HG03159 (cell line): ENCODE measurements at regions not wholly inside any gene's neighbourhood (a gene's known extent, or its start where the extent isn't known, plus 50 kb on each side); places are given as distances from the start of the nearest gene placed in this dataset.

ENCODE experiments used
- ATAC-seq: cut with Tn5 transposase; IDR thresholded peaks from one replicate; pipeline ENCODE4 v1.9.1; 2021; ENCODE audit warnings: mild to moderate bottlenecking, moderate library complexity; ENCODE audit not compliant: unreplicated experiment

- ATAC-seq, result no peak
These were observed 256.0 kb downstream of the BCL11A start for GRCh38 chr2:60297296-60298005.

DNA sequence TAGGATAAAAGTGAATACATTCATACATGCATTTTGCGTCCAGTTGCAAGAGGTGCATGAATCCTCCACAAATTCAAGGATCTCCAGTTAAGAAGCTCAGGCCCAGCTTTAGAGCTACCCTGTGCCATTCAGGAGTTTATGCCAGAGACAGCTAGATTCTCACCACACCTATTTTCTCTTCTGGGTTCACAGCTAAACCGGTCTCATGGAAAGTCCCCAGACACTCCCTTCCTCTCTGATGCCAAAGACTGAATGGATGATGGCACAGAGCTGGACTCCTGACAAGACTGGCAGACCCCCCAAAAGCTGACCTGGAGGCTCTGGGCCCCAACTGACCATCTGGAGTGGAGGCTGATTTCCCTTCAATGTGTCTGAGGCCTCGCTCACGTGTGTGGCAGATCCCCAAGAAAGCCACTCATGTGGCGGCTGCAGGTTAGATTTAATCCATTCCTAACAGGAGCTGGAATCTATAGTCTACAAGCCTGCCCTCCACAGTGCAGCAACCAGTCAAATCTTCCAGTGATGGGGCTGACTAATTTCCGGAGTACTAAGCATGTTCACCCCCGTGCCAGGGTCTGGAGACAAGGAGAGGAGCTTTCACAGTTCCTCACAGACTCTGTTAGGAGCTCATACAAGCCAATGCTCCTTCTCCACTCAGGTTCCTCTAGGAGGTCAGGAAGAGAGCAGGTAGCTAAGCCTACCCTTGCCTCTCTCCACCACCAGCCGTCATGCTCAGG, 257.1 kb downstream of the BCL11A start:
- no peak for ATAC-seq

DNA sequence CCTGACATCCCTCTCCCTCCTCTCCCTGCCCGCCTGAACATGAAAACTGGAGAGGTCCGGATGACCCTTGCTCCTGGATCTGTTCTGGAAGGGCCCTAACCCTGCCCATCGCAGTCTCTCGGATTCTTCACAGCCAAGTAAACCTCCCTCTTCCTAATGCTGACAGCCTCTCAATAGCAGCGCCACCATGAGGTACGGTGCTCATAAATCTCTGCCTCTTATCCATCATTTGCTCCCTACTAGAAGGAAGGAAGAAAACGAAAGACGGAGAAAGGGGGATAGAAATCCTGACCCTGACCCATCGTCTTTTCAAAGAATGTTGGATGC, 257.9 kb downstream of the BCL11A start:
- no peak for ATAC-seq

DNA sequence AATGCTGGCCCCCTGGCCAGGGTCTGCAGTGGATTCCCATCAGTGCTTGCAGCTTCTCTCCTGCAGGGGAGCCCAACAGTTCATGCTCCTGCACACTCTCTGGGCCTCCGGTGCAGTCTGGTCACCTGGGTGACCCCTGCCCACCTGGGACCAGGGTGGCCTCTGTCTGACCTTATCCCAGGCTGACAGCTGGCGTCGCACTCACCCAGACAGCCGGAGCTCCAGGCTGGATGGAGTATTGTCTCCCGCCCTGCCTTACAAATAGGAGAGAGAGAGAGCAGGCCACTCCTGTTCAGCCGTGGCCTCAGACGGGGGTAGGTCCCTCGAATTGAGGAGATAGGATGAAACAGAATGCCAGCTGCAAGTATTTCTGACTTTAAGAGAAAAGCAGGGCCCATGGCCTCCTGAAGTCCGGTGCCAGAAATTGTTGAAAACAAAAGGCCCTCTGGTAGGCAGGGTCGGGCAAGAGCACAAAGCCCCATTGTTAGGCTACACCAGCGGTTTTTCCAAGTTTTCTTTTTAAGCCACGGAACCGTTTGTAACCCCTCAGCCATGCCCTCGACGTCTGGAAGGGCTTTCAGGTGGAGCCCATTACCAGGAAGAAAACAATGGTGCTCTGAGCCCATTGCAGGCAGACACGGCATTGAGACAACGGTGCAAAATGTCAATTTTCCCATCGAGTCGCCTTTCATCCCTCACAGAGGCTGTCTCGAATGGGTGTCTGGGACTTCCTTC, 258.4 kb downstream of the BCL11A start:
- no peak for ATAC-seq

- ATAC-seq, result no peak
These were observed 261.2 kb downstream of the BCL11A start for GRCh38 chr2:60292242-60292641.

DNA sequence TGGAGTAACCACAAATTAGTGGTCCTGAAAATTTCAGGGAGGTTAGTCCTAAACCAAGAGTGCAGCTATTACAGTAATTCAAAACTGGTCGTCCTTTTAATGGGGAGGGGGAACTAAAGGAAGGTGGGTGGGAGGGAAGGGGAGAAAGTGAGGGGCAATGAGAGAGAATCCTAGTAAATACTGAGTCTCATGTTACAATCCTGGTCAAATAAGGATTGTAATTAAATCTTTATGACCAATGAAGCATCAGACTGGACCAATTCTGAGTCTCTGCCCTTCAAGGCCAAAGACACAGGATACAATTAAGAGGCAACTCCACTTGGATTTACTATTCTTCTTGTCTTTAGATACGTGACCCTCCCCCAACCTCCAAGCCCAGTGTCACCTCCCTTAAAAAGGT, 262.9 kb downstream of the BCL11A start:
- no peak for ATAC-seq

DNA sequence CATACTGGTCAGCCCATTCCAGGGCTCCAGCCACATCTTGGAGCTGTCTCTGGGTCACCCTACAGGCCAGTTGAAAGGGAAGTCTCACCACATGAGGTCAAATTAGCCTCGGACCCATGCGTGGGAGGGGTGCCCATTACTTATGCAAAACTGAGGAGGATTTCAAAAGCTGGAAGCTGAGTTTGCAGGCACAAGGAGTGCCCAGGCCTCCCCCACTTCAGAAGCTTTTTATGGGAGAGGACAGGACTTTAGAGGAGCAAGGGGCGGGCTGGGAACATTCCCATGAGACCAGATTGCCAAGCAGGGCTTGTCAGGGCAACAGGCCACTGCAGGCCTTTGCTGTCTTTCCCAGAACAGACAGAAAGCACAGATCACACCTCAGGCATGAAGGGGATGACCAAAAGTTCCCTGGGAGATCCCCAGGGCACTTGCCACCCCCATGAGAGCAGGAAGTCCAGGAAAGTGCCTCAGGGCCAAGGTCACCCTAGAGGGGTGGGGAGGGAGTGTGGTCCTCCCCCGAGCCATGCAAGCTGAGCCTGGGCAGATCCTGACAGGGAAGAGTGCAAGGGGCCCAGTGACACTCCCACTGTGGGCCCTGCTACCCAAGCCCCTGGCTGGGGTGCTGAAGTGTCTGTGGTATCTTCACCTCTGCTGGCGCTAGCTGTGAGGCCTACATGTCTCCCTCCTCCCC, 267.7 kb downstream of the BCL11A start:
- ATAC-seq, result no peak

GRCh38 chr2:60283626-60284025, 269.8 kb downstream of the BCL11A start:
- ATAC-seq, result no peak

GRCh38 chr2:60282886-60283285, 270.6 kb downstream of the BCL11A start:
- no peak for ATAC-seq

DNA sequence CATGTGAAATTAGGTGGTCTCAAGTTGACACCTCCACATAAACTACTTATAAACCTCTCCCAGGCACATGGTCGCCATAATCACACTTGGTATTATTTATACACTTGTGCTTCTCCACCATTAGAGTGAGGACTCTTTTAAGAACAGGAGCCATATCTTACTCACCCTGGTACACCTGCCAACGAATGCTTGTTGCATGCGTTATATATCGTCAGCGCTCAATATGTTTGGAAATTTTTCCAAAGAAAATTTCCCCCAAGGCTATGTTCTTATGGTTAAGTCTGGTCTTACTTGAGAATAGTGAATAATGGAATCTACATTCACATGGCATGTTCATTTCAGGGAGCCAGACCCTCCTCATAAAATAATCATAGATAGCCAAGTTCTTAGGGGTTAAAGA, 271.7 kb downstream of the BCL11A start:
- no peak for ATAC-seq

DNA sequence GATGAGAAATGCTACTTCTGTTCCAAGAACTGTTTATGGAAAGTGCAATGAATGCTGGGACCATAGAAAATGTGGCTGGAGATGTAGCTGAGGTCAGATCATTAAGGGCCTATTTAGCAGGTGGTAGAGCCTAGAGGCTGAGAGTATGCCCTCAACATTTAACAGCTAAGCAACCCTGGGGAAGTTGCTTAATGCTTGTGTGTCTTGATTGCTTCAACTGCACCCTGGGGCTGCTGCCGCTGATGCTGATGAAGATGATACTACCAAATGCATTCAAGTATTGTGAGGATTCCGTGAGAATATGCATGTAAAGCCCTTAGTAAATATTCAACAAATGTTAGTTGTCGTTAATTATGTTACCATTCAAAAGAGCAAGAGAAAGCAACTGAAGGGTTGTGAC, 273.2 kb downstream of the BCL11A start:
- ATAC-seq, result no peak

GRCh38 chr2:60278906-60279305, 274.5 kb downstream of the BCL11A start:
- ATAC-seq, result no peak

DNA sequence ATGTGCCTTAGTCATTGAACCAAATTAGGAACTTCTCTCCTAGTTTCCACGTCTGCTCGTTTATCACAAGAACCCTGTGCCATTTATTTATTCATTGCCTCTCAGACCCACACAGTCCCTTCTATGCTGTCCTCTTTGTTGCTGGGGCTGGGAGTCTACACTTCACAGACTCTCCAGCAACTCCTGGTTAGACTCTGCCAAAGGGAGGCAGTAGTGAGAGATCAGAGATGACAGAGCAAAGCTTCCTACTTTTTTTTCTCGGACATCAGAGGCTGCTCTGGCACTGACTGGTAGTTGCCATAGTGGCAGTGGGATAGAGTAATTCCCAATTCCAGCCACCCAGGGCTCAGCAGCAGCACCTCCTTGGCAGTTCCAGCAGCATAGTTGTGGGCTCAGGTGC, 277.5 kb downstream of the BCL11A start:
- ATAC-seq, result no peak

- ATAC-seq, result no peak
These were observed 279.6 kb downstream of the BCL11A start for GRCh38 chr2:60273836-60274235.

GRCh38 chr2:60271713-60272112, 281.7 kb downstream of the BCL11A start:
- ATAC-seq, result no peak

GRCh38 chr2:60271131-60271530, 282.3 kb downstream of the BCL11A start:
- no peak for ATAC-seq

DNA sequence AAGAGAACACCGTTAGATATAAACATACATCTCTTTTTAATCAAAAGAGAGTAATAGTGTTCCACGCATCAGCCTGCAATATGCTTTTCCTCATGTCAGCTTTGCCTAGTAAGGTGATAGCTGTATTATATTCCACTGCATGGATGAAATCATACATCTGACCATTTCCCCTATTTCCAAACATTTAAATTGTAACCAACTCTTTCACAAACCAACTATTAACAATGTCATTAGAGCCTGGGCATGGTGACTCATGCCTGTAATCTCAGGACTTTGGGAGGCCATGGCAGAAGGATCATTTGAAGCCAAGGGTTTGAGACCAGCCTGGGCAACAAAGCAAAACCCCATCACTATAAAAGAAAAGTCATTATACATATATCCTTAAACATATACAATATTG, 284.8 kb downstream of the BCL11A start:
- no peak for ATAC-seq

DNA sequence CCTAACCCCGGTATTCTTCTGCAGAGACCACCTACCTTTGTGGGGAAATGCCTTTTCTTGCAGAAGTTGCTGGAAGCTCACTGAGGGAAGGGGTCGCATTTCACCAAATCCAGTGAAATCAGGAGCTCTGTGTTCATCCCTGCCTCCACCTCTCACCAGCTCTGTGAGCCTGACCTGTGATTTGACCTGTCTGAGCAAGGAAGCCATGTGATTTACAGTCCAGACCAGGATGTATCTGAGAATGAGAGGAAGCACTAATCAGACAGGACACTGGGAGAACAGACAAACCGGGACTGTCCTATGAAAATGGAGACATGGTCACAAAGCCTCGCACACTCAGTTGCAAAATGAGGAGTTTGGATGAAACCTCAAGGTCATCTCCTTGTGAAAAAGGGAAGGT, 285.4 kb downstream of the BCL11A start:
- ATAC-seq, result no peak

DNA sequence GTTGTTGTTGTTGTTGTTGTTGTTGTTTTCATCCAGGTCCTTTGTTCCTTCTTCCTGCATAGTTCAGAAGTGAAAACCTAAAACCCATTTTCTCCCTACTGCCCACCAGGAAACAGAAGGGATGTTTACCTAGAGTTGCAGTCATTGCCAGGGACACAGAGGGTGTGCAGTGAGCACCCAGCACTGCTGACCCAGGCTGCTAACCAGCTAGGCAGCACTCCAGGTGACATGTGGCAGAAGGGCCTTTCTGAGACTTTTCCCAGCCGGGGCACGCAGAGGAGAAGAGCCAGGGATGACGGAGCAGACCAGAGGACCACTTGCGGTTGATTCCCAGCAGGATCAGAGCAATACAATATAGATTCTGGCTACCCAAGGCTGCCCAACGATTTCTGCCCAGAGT, 286.3 kb downstream of the BCL11A start:
- no peak for ATAC-seq

DNA sequence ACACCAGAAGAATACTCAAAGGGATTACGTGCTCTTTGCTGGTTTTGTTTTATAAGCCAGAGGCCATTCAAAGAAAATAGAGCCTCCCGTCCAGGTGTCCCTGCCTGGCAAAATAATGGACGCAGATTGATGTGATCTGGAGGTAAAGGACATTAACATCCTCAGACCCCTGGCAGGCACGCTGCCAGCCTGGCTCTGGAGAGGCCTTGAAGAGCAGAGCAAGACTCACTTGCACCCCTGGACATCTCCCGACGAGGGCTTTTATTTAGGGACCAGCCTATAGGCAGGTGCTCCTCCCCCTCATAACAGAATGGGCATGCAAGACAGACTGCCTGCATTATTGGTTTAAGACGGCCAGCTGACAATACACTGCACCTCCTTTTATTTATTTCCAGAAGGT, 291.3 kb downstream of the BCL11A start:
- ATAC-seq, result no peak

DNA sequence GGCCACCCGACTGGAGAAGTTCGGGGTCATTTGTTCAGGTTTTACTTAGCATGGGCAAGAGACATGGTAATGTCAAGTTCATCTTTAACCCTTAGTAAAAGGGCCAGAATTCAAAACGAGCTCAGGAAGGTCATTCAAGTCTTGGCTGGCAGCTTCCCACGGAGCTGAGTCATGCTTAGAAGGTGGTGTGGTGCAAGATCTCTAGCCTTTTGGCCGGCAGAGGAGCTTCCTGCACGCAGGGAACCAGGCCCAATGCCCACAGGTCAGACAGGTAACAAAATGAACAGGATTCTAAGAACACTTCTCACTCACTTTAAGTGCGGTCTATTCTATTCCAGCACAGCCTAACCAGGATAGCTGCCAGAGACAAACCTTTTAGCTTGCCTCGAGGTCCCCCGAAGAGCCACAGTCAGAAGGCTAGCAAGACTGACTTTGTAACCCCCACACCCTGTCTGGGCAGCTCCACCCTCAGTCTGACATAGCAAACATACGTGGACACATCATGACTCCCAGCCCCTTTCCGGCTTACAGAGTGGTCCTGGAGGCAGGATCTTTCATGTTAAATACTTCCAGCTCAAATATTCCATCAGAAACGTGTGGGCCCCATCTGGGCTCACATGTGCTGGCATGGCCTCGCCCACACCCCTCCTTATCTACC, 292.7 kb downstream of the BCL11A start:
- no peak for ATAC-seq
